ENCODE measurements at regions not wholly inside any gene's neighbourhood (a gene's known extent, or its start where the extent isn't known, plus 50 kb on each side); places are given as distances from the start of the nearest gene placed in this dataset.

DNA sequence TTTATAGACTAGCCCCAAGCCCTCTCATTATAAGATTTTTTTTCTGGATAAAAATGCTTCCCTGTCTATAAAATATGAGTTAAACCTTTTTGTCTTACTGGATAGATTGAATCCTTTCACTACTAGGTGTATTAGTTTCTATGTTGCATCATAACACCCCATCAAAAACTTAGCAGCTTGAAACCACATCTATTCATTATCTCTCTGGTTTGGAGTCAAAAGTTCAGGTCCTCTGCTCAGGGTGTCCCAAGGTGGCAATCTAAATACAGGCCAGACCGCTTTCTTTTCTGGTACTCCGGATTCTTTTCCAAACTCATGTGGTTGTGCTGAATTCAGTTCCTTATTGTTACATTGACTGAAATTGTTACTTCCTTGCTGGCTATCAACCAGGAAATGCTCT, 515.5 kb downstream of the PDHA2 start:
- no peak overlapping the region for H3K4me3 ChIP-seq (ENCODE audit: low read depth, low read length)
- DNase-seq (ENCODE audit: low read depth), result no peak
- TF ChIP-seq, protein P1, sequence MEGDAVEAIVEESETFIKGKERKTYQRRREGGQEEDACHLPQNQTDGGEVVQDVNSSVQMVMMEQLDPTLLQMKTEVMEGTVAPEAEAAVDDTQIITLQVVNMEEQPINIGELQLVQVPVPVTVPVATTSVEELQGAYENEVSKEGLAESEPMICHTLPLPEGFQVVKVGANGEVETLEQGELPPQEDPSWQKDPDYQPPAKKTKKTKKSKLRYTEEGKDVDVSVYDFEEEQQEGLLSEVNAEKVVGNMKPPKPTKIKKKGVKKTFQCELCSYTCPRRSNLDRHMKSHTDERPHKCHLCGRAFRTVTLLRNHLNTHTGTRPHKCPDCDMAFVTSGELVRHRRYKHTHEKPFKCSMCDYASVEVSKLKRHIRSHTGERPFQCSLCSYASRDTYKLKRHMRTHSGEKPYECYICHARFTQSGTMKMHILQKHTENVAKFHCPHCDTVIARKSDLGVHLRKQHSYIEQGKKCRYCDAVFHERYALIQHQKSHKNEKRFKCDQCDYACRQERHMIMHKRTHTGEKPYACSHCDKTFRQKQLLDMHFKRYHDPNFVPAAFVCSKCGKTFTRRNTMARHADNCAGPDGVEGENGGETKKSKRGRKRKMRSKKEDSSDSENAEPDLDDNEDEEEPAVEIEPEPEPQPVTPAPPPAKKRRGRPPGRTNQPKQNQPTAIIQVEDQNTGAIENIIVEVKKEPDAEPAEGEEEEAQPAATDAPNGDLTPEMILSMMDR (IDR thresholded peaks at IDR 0.05; ENCODE audit: insufficient read depth, low read length), result no peak

DNA sequence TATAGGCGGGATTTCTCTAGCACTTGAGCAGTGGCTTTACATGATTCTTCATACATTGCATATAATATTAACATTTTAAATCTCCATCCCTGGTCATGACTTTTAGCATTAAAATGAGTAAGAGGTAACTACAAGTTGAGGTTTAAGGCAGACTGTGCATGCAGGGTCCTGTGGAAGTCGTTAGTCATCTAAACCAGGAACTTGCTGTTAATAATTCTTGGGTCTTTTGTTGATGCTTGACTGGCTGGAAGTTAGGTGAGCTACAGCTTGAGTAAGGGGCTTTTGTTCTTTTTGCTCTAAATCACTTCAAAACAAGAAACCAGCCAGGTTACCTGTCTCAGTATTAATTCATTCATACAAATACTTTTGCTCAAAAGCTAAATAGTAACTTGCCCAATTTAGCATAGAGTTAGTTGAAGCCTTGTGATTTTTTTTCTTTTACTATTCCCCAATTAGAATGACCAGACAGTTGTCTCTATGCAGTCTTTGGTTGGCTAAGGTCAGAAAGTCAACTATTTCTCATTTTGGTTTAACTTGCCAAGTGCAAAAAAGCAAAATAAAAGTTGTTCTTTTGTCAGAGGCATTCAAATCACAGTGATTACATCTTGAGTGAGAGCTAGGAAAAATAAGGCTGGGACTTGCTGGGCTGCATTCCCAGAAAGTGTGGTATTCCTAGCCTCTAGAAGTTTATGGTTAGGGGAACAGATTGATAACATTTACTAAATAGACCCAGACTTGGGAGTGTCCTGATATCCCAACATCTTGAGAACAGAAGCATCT, 516.9 kb downstream of the PDHA2 start:
- H3K4me3 ChIP-seq (ENCODE audit: low read depth, low read length), result no peak overlapping the region
- TF ChIP-seq, protein P1 (IDR thresholded peaks at IDR 0.05; ENCODE audit: insufficient read depth, low read length), result no peak
- no peak for DNase-seq (ENCODE audit: low read depth)

DNA sequence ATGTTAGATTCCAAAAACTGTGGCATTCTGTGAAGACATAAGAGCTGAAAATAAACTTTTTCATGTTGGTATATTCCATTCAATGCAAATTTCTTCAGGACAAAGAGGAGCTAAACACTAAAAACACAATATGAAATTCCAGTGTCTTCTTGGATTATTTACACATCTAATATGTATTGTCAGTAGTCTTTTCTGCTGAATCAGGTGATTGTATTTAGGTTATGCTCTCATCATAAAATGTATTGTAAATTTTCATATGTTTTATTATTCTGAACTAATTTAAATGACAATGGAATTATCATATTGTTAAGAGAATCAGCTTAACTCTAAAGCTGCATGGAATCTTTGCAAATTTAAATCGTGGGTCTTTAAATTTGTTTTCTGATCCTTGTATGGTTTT, 526.7 kb downstream of the PDHA2 start:
- no peak for DNase-seq (ENCODE audit: low read depth)
- no peak overlapping the region for H3K4me3 ChIP-seq (ENCODE audit: low read depth, low read length)
- TF ChIP-seq, protein P1 (IDR thresholded peaks at IDR 0.05; ENCODE audit: insufficient read depth, low read length), result no peak

DNA sequence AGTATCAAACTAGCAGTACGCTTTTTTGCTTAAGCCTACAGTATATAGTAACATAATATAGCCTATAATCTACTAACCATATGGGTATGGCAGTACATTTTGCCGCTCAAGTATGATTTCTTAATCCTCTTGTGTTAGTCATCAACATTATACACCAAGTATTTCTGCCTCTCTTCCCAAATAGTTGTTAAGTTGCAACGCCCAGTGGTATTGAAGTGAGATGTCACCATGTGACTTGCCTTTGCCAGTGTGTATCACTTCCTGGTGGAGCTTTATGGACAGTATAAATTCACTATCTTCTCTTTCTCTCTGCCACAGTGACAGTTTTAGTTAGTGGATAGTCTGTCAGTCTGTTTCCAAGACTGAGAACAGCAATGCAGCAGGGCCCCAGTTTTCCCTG, 535.5 kb downstream of the PDHA2 start:
- DNase-seq (ENCODE audit: low read depth), result no peak
- TF ChIP-seq, protein P1 (IDR thresholded peaks at IDR 0.05; ENCODE audit: insufficient read depth, low read length), result no peak

DNA sequence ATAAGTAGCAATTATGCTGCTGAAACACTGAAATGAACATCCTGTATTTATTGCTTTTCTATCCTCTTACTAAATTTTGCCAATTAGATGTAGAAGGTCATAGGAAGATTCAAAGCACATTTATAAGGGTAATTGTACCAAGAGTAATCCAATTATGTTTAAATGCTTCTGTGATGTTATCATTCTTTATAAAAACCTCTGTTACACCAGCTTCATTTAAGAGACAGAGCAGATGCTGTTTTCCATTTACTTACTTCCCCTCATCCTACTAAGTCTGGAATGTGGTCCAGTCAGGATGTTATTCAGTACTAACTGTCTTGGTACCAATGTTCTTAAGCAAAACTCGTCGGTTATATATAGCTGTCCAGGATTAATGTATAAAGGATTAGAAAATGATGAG, 539.6 kb downstream of the PDHA2 start:
- H3K4me3 ChIP-seq (ENCODE audit: low read depth, low read length), result no peak overlapping the region
- DNase-seq (ENCODE audit: low read depth), result no peak
- TF ChIP-seq, protein P1 (IDR thresholded peaks at IDR 0.05; ENCODE audit: insufficient read depth, low read length), result no peak

More for the DNA sequence above, 535.5 kb downstream of the PDHA2 start:
- no peak overlapping the region for H3K4me3 ChIP-seq (ENCODE audit: low read depth, low read length)

DNA sequence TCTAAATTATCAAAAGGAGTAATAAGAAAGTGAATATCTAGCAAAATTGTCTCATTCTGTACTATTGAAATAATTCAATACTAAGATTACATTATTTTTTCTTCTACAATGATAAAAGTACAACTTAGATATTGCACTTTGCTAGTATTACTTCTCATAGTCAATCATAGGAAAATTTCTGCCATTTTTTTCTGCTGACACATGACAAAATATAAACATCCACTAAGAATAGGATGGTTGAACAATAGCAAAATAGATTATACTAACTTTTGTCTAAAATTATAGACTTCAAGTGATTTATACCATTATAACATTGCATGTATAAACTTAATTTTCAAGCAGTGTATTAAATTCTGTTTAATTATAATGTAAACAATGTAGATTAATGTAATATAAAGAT, 540.2 kb downstream of the PDHA2 start:
- H3K4me3 ChIP-seq (ENCODE audit: low read depth, low read length), result no peak overlapping the region
- TF ChIP-seq, protein P1 (IDR thresholded peaks at IDR 0.05; ENCODE audit: insufficient read depth, low read length), result no peak
- DNase-seq (ENCODE audit: low read depth), result no peak

DNA sequence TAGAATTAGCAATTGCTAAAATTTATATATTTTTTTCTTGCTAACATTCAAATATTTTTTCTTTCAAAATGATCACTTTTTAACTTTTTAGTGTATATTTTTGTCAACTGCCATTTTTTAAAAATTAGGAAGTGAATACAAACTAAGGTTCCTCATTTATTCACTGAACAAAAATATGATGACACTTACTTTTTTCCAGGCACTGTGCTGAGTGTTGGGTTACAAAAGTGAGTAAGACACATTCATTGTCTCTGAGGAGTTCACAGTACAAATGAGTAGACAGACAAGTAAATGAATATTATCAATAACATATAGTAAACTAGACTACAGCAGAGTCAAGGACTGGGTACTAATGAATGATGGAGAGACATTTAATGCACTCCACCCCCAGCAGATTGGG, 543.5 kb downstream of the PDHA2 start:
- no peak for DNase-seq (ENCODE audit: low read depth)
- no peak overlapping the region for H3K4me3 ChIP-seq (ENCODE audit: low read depth, low read length)
- TF ChIP-seq, protein P1 (IDR thresholded peaks at IDR 0.05; ENCODE audit: insufficient read depth, low read length), result no peak

Measured in fibroblast of the aortic adventitia (primary cell).